A549 (cell line): ENCODE measurements at regions not wholly inside any gene's neighbourhood (a gene's known extent, or its start where the extent isn't known, plus 50 kb on each side); places are given as distances from the start of the nearest gene placed in this dataset.

Source experiments
- ATAC-seq, 2 experiments: fragments of 200-7000 bp in 1 of 2; fragments of >200 bp in 1 of 2; cut with Nextera tagmentation in 1 of 2; cut with Tn5 transposase in 1 of 2; 3 replicates each; pipeline versions ENCODE4 v1.8.0 to v1.9.1; 2018 to 2020; ENCODE audit warnings: mild to moderate bottlenecking in 1 of 2, moderate library complexity in 1 of 2
- CTCF ChIA-PET: fragments of 300-600 bp; sonication (Branson Sonifier 250); formaldehyde crosslinking; extraction: SDS; loops from one replicate; lab custom pipeline; 2021; ENCODE audit warnings: antibody characterized with exemption, inconsistent platforms; lab: Yijun Ruan, JAX
- POLR2A ChIA-PET: fragments of 350-600 bp; formaldehyde crosslinking; extraction: SDS; loops from one replicate; lab custom pipeline; 2021; ENCODE audit warnings: antibody characterized with exemption, inconsistent platforms; lab: Yijun Ruan, JAX
- DNase-seq, 2 experiments: peaks; one replicate each; pipeline versions ENCODE4 v3.0.0 to v3.0.0-alpha.2; 2011 to 2016; ENCODE audit warnings: low read depth in 1 of 2, low spot score in 1 of 2
- FAIRE-seq: peaks from 2 replicates; lab custom pipeline; 2011; peaks lifted over from hg19 to GRCh38; lab: Jason Lieb, UNC
- H3K27ac ChIP-seq, 2 experiments: fragments of >200 bp; sonication (Bioruptor Twin); formaldehyde crosslinking; 3 replicates each; pipeline ENCODE4 v1.5.1; 2016 to 2017
- H3K4me1 ChIP-seq: fragments of >200 bp; sonication (Bioruptor Twin); formaldehyde crosslinking; 3 replicates; pipeline ENCODE4 v1.6.1; 2016
- H3K4me2 ChIP-seq: fragments of >200 bp; sonication (Bioruptor Twin); formaldehyde crosslinking; 3 replicates; pipeline ENCODE4 v1.6.1; 2016
- H3K4me3 ChIP-seq: fragments of >200 bp; sonication (Bioruptor Twin); formaldehyde crosslinking; 3 replicates; pipeline ENCODE4 v1.5.1; 2016
- H3K9me3 ChIP-seq: fragments of >200 bp; sonication (Bioruptor Twin); formaldehyde crosslinking; 3 replicates; pipeline ENCODE4 v1.6.1; 2016
- ATOH8 ChIP-seq: fragments of 250-450 bp; sonication (Bioruptor Pico); IDR thresholded peaks from 2 replicates; pipeline ENCODE4 v1.5.0; 2020; ENCODE audit warnings: low read depth, mild to moderate bottlenecking, moderate library complexity
- EP300 ChIP-seq, 2 experiments: fragments of >200 bp; sonication (Bioruptor Twin); formaldehyde crosslinking; IDR thresholded peaks; 2 replicates in 1 of 2; 3 replicates in 1 of 2; pipeline ENCODE4 v1.6.1; 2016 to 2017
- FOSL2 ChIP-seq, 2 experiments: fragments of 450-650 bp in 1 of 2; fragments of >200 bp in 1 of 2; sonication (Bioruptor Twin) in 1 of 2; formaldehyde crosslinking; IDR thresholded peaks; 2 replicates each; pipeline versions ENCODE4 v1.5.0 to v1.6.1; 2016 to 2020; ENCODE audit warnings: mild to moderate bottlenecking in 1 of 2, moderate library complexity in 1 of 2
- HES2 ChIP-seq: fragments of >200 bp; sonication (Bioruptor Twin); formaldehyde crosslinking; IDR thresholded peaks from 2 replicates; pipeline ENCODE4 v1.6.1; 2016
- HOXA7 ChIP-seq: fragments of 250-450 bp; sonication (Bioruptor Pico); IDR thresholded peaks from 2 replicates; pipeline ENCODE4 v1.5.0; 2020; ENCODE audit warnings: mild to moderate bottlenecking, moderate library complexity
- HOXB5 ChIP-seq: fragments of 250-450 bp; sonication (Bioruptor Pico); IDR thresholded peaks from 2 replicates; pipeline ENCODE4 v1.5.0; 2020; ENCODE audit warnings: mild to moderate bottlenecking, moderate library complexity
- KDM5A ChIP-seq: fragments of 200-600 bp; sonication (generic); IDR thresholded peaks from 2 replicates; pipeline ENCODE4 v1.6.1; 2016; ENCODE audit warnings: antibody characterized with exemption, mild to moderate bottlenecking
- MAFK ChIP-seq: fragments of 450-650 bp; IDR thresholded peaks from 2 replicates; pipeline ENCODE4 v1.6.1; 2014; ENCODE audit not compliant: partially characterized antibody
- POLR2A ChIP-seq: IDR thresholded peaks from 2 replicates; pipeline ENCODE4 v1.6.1; 2012; ENCODE audit warnings: mild to moderate bottlenecking, low read length
- POLR2AphosphoS2 ChIP-seq: conservative IDR thresholded peaks from 2 replicates; pipeline ENCODE4 v1.6.1; 2012; ENCODE audit warnings: low read length, improper control_type of control experiment, inconsistent platforms
- RARB ChIP-seq: fragments of 250-450 bp; sonication (Bioruptor Pico); IDR thresholded peaks from 2 replicates; pipeline ENCODE4 v1.8.0; 2021; ENCODE audit warnings: mild to moderate bottlenecking, moderate library complexity
- REST ChIP-seq: fragments of 200-600 bp; sonication (generic); IDR thresholded peaks from 2 replicates; pipeline ENCODE4 v1.6.1; 2016; ENCODE audit warnings: antibody characterized with exemption, mild to moderate bottlenecking, moderate library complexity
- SREBF2 ChIP-seq: fragments of 450-650 bp; IDR thresholded peaks from 2 replicates; pipeline ENCODE4 v1.6.1; 2014; ENCODE audit warnings: mild to moderate bottlenecking, moderate library complexity
- TP53 ChIP-seq: fragments of 250-450 bp; sonication (Bioruptor Pico); IDR thresholded peaks from 2 replicates; pipeline ENCODE4 v1.5.0; 2021; ENCODE audit warnings: mild to moderate bottlenecking, moderate library complexity
- ZSCAN20 ChIP-seq: fragments of 250-450 bp; sonication (Bioruptor Pico); IDR thresholded peaks from 2 replicates; pipeline ENCODE4 v1.8.0; 2022; ENCODE audit warnings: mild to moderate bottlenecking, moderate library complexity
- WGBS: methylation state at CpG from one replicate; pipeline ENCODE4 v1.1.6; 2017; ENCODE audit errors: missing lambda C conversion rate; 5-methylcytosine and 5-hydroxymethylcytosine counted together

GRCh38 chr18:43775591-43775990, 498.3 kb upstream of the SYT4 start:
- no peak overlapping the region for H3K4me2 ChIP-seq
- H3K27ac ChIP-seq: no peak overlapping the region
- no peaks in the 10 kb centered on the region for H3K9me3 ChIP-seq
- POLR2A ChIA-PET: no interaction called here
- H3K4me1 ChIP-seq: no peaks in the 10 kb centered on the region
- FAIRE-seq (no peak), ATAC-seq (no peak), DNase-seq (no peak)
- WGBS: 7% methylated on average over 2 of the region's 2 CpGs
- CTCF ChIA-PET: no interaction called here
- TF ChIP-seq ZSCAN20 (CRISPR knock-in tag): no peak
- no peak for TF ChIP-seq HES2
- no peak for TF ChIP-seq REST
- no peak for TF ChIP-seq KDM5A
- no peak for TF ChIP-seq HOXB5 (CRISPR knock-in tag)
- no peak for TF ChIP-seq POLR2A
- no peak for TF ChIP-seq EP300 (IDR thresholded peaks at IDR 0.05)
- no peak for TF ChIP-seq SREBF2
- TF ChIP-seq ATOH8 (CRISPR knock-in tag): no peak
- TF ChIP-seq POLR2AphosphoS2: no peak
- no peak for TF ChIP-seq HOXA7 (CRISPR knock-in tag)
- TF ChIP-seq FOSL2 (IDR thresholded peaks at IDR 0.05): no peak
- TF ChIP-seq FOSL2 (CRISPR knock-in tag; IDR thresholded peaks at IDR 0.05): no peak
- H3K4me3 ChIP-seq: no peak overlapping the region

- ChIA-PET POLR2A (no interaction called here), CTCF (interaction anchor here (0.6 kb wide), 1 partner anchor 110 kb away, joined by 3 read pairs; no protein-coding TSS in a partner anchor)
- DNase-seq (no peak), ATAC-seq (no peak), FAIRE-seq (no peak)
- no peak for TF ChIP-seq TP53 (CRISPR knock-in tag)
- H3K4me2 ChIP-seq: no peak overlapping the region
- H3K9me3 ChIP-seq: no peaks in the 10 kb centered on the region
- H3K27ac ChIP-seq: no peak overlapping the region
- H3K4me3 ChIP-seq: no peak overlapping the region
- no peaks in the 10 kb centered on the region for H3K4me1 ChIP-seq
- 10% methylated on average over 2 of the region's 2 CpGs for WGBS
Measured at GRCh38 chr18:43776997-43777396, 499.7 kb upstream of the SYT4 start.

- Histone ChIP-seq H3K4me3 (no peak overlapping the region), H3K4me1 (no peaks in the 10 kb centered on the region), H3K9me3 (no peaks in the 10 kb centered on the region), H3K4me2 (no peak overlapping the region), H3K27ac (no peak overlapping the region)
- ATAC-seq: no peak
- DNase-seq: no peak
- ChIA-PET CTCF (no interaction called here), POLR2A (no interaction called here)
- no peak for FAIRE-seq
- WGBS: 6% methylated on average over 2 of the region's 2 CpGs
- no peak for TF ChIP-seq RARB (CRISPR knock-in tag)
- TF ChIP-seq MAFK: no peak
- TF ChIP-seq REST: no peak
Measured at GRCh38 chr18:43777636-43778304, 500.5 kb upstream of the SYT4 start.
